ENCODE measurements at regions not wholly inside any gene's neighbourhood (a gene's known extent, or its start where the extent isn't known, plus 50 kb on each side); places are given as distances from the start of the nearest gene placed in this dataset.

- H3K27ac ChIP-seq: no peak overlapping the region
- no peaks in the 10 kb centered on the region for H3K36me3 ChIP-seq (ENCODE audit: insufficient read depth, low read length)
- H3K9ac ChIP-seq (ENCODE audit: insufficient read length): no peak overlapping the region
- no peak for TF ChIP-seq FOXP2 (optimal IDR thresholded peaks at IDR 0.05; ENCODE audit: control extremely low read depth, extremely low read length, insufficient read depth)
- no peak overlapping the region for H3K4me3 ChIP-seq
- no peaks in the 10 kb centered on the region for H3K9me3 ChIP-seq (ENCODE audit: low read depth, low read length)
- no peak for DNase-seq (ENCODE audit: low read depth, low spot score)
Measured at GRCh38 chr2:45257820-45258219, 248.6 kb upstream of the SIX2 start.

- no peak for DNase-seq (ENCODE audit: low read depth, low spot score)
- Histone ChIP-seq H3K9ac (ENCODE audit: insufficient read length) (no peak overlapping the region), H3K36me3 (ENCODE audit: insufficient read depth, low read length) (no peaks in the 10 kb centered on the region), H3K9me3 (ENCODE audit: low read depth, low read length) (no peaks in the 10 kb centered on the region), H3K4me3 (no peak overlapping the region), H3K27ac (no peak overlapping the region)
- TF ChIP-seq EZH2 (IDR thresholded peaks at IDR 0.05) (no peak), FOXP2 (optimal IDR thresholded peaks at IDR 0.05; ENCODE audit: control extremely low read depth, extremely low read length, insufficient read depth) (no peak), POLR2AphosphoS5 (IDR thresholded peaks at IDR 0.05; ENCODE audit: borderline replicate concordance, low read depth, low read length) (no peak)
Measured at GRCh38 chr2:45256867-45257641, 247.8 kb upstream of the SIX2 start.

GRCh38 chr2:45256173-45256866 is 247.1 kb upstream of the SIX2 start:
- no peak overlapping the region for H3K9ac ChIP-seq (ENCODE audit: insufficient read length)
- TF ChIP-seq EZH2 (IDR thresholded peaks at IDR 0.05): no peak
- no peak for TF ChIP-seq FOXP2 (optimal IDR thresholded peaks at IDR 0.05; ENCODE audit: control extremely low read depth, extremely low read length, insufficient read depth)
- TF ChIP-seq POLR2AphosphoS5 (IDR thresholded peaks at IDR 0.05; ENCODE audit: borderline replicate concordance, low read depth, low read length): no peak
- H3K27ac ChIP-seq: no peak overlapping the region
- no peak overlapping the region for H3K4me3 ChIP-seq
- no peak for DNase-seq (ENCODE audit: low read depth, low spot score)
- no peaks in the 10 kb centered on the region for H3K9me3 ChIP-seq (ENCODE audit: low read depth, low read length)
- no peaks in the 10 kb centered on the region for H3K36me3 ChIP-seq (ENCODE audit: insufficient read depth, low read length)

- H3K9me3 ChIP-seq (ENCODE audit: low read depth, low read length): no peaks in the 10 kb centered on the region
- no peak for DNase-seq (ENCODE audit: low read depth, low spot score)
- no peak overlapping the region for H3K27ac ChIP-seq
- no peak overlapping the region for H3K9ac ChIP-seq (ENCODE audit: insufficient read length)
- no peak for TF ChIP-seq POLR2AphosphoS5 (IDR thresholded peaks at IDR 0.05; ENCODE audit: borderline replicate concordance, low read depth, low read length)
- TF ChIP-seq EZH2 (IDR thresholded peaks at IDR 0.05): no peak
- no peak for TF ChIP-seq FOXP2 (optimal IDR thresholded peaks at IDR 0.05; ENCODE audit: control extremely low read depth, extremely low read length, insufficient read depth)
- H3K36me3 ChIP-seq (ENCODE audit: insufficient read depth, low read length): no peaks in the 10 kb centered on the region
- no peak overlapping the region for H3K4me3 ChIP-seq
Measured at GRCh38 chr2:45255563-45255962, 246.3 kb upstream of the SIX2 start.

- Histone ChIP-seq H3K9me3 (ENCODE audit: low read depth, low read length) (no peaks in the 10 kb centered on the region), H3K36me3 (ENCODE audit: insufficient read depth, low read length) (no peaks in the 10 kb centered on the region), H3K9ac (ENCODE audit: insufficient read length) (no peak overlapping the region), H3K27ac (no peak overlapping the region), H3K4me3 (no peak overlapping the region)
- TF ChIP-seq FOXP2 (optimal IDR thresholded peaks at IDR 0.05; ENCODE audit: control extremely low read depth, extremely low read length, insufficient read depth): no peak
- DNase-seq (ENCODE audit: low read depth, low spot score): no peak
Measured at GRCh38 chr2:45254025-45254424, 244.8 kb upstream of the SIX2 start.

GRCh38 chr2:45253151-45253550 is 243.9 kb upstream of the SIX2 start:
- Histone ChIP-seq H3K9ac (ENCODE audit: insufficient read length) (no peak overlapping the region), H3K36me3 (ENCODE audit: insufficient read depth, low read length) (no peaks in the 10 kb centered on the region), H3K4me3 (no peak overlapping the region), H3K9me3 (ENCODE audit: low read depth, low read length) (no peaks in the 10 kb centered on the region), H3K27ac (no peak overlapping the region)
- no peak for DNase-seq (ENCODE audit: low read depth, low spot score)
- no peak for TF ChIP-seq FOXP2 (optimal IDR thresholded peaks at IDR 0.05; ENCODE audit: control extremely low read depth, extremely low read length, insufficient read depth)
- TF ChIP-seq POLR2AphosphoS5 (IDR thresholded peaks at IDR 0.05; ENCODE audit: borderline replicate concordance, low read depth, low read length): no peak
- TF ChIP-seq EZH2 (IDR thresholded peaks at IDR 0.05): no peak

- no peak for DNase-seq (ENCODE audit: low read depth, low spot score)
- H3K27ac ChIP-seq: no peak overlapping the region
- TF ChIP-seq POLR2AphosphoS5 (IDR thresholded peaks at IDR 0.05; ENCODE audit: borderline replicate concordance, low read depth, low read length) (no peak), EZH2 (IDR thresholded peaks at IDR 0.05) (no peak), FOXP2 (optimal IDR thresholded peaks at IDR 0.05; ENCODE audit: control extremely low read depth, extremely low read length, insufficient read depth) (no peak)
- H3K4me3 ChIP-seq: no peak overlapping the region
- no peaks in the 10 kb centered on the region for H3K36me3 ChIP-seq (ENCODE audit: insufficient read depth, low read length)
- no peaks in the 10 kb centered on the region for H3K9me3 ChIP-seq (ENCODE audit: low read depth, low read length)
- no peak overlapping the region for H3K9ac ChIP-seq (ENCODE audit: insufficient read length)
Measured at GRCh38 chr2:45250176-45250575, 240.9 kb upstream of the SIX2 start.

- no peak overlapping the region for H3K4me3 ChIP-seq
- H3K27ac ChIP-seq: no peak overlapping the region
- H3K9me3 ChIP-seq (ENCODE audit: low read depth, low read length): no peaks in the 10 kb centered on the region
- no peak for TF ChIP-seq FOXP2 (optimal IDR thresholded peaks at IDR 0.05; ENCODE audit: control extremely low read depth, extremely low read length, insufficient read depth)
- TF ChIP-seq POLR2AphosphoS5 (IDR thresholded peaks at IDR 0.05; ENCODE audit: borderline replicate concordance, low read depth, low read length): no peak
- TF ChIP-seq EZH2 (IDR thresholded peaks at IDR 0.05): no peak
- DNase-seq (ENCODE audit: low read depth, low spot score): no peak
- H3K9ac ChIP-seq (ENCODE audit: insufficient read length): no peak overlapping the region
- no peaks in the 10 kb centered on the region for H3K36me3 ChIP-seq (ENCODE audit: insufficient read depth, low read length)
Measured at GRCh38 chr2:45248214-45248613, 239.0 kb upstream of the SIX2 start.
